Esophagus (tissue), 2 donors: ENCODE measurements at regions not wholly inside any gene's neighbourhood (a gene's known extent, or its start where the extent isn't known, plus 50 kb on each side); places are given as distances from the start of the nearest gene placed in this dataset.

ENCODE experiments used
- H3K27ac ChIP-seq, 2 donors: one replicate each; pipeline ENCODE4 v1.5.1; 2013; ENCODE audit warnings: low read depth in 2 of 2, mild to moderate bottlenecking in 2 of 2, inconsistent platforms in 1 of 2, low read length in 1 of 2, moderate library complexity in 1 of 2
- H3K27me3 ChIP-seq, 2 donors: one replicate each; pipeline ENCODE4 v1.6.1; 2013; ENCODE audit warnings: low read length in 2 of 2, control low read depth in 1 of 2, mild to moderate bottlenecking in 1 of 2; ENCODE audit not compliant: insufficient read depth in 2 of 2, control insufficient read depth in 1 of 2
- H3K36me3 ChIP-seq, 2 donors: one replicate each; pipeline ENCODE4 v1.6.1; 2013; ENCODE audit warnings: low read length in 1 of 2; ENCODE audit not compliant: control insufficient read depth in 2 of 2, insufficient read depth in 2 of 2
- H3K4me1 ChIP-seq, 2 donors: one replicate each; pipeline ENCODE4 v1.6.1; 2013; ENCODE audit warnings: low read length in 1 of 2; ENCODE audit not compliant: control insufficient read depth in 2 of 2, insufficient read depth in 2 of 2
- H3K4me3 ChIP-seq, 2 donors: one replicate each; pipeline ENCODE4 v1.5.1; 2013; ENCODE audit warnings: low read length in 2 of 2, mild to moderate bottlenecking in 2 of 2, low read depth in 1 of 2, moderate library complexity in 1 of 2
- H3K9me3 ChIP-seq, 2 donors: one replicate each; pipeline ENCODE4 v1.6.1; 2013; ENCODE audit warnings: mild to moderate bottlenecking in 2 of 2, low read depth in 1 of 2, low read length in 1 of 2, moderate library complexity in 1 of 2; ENCODE audit not compliant: control insufficient read depth in 2 of 2, insufficient read depth in 1 of 2
- WGBS, 2 donors: extraction: QIAGEN DNeasy Blood & Tissue Kit; methylation state at CpG; one replicate each; pipeline ENCODE4 v1.1.7; 2013; 5-methylcytosine and 5-hydroxymethylcytosine counted together
- donor health status: healthy with polysubstance abuse.
- donor health status: Bipolar disorder and iron deficiency.

GRCh38 chr10:42969147-42969546 is 107.7 kb upstream of the RET start:
- Histone ChIP-seq H3K27ac (no peak overlapping the region), H3K4me3 (no peak overlapping the region), H3K27me3 (no peaks in the 10 kb centered on the region), H3K4me1 (no peaks in the 10 kb centered on the region), H3K36me3 (no peaks in the 10 kb centered on the region), H3K9me3 (no peaks in the 10 kb centered on the region)
- WGBS, 2 donors = 82 to 86% methylated on average over 3 of the region's 3 CpGs

GRCh38 chr10:42969909-42970308 is 107.0 kb upstream of the RET start:
- H3K4me3 ChIP-seq = no peak overlapping the region
- H3K9me3 ChIP-seq = no peaks in the 10 kb centered on the region
- H3K27me3 ChIP-seq = no peaks in the 10 kb centered on the region
- H3K36me3 ChIP-seq = no peaks in the 10 kb centered on the region
- 82 to 83% methylated on average over 6 of the region's 6 CpGs for WGBS, 2 donors
- no peak overlapping the region for H3K27ac ChIP-seq
- no peaks in the 10 kb centered on the region for H3K4me1 ChIP-seq

DNA sequence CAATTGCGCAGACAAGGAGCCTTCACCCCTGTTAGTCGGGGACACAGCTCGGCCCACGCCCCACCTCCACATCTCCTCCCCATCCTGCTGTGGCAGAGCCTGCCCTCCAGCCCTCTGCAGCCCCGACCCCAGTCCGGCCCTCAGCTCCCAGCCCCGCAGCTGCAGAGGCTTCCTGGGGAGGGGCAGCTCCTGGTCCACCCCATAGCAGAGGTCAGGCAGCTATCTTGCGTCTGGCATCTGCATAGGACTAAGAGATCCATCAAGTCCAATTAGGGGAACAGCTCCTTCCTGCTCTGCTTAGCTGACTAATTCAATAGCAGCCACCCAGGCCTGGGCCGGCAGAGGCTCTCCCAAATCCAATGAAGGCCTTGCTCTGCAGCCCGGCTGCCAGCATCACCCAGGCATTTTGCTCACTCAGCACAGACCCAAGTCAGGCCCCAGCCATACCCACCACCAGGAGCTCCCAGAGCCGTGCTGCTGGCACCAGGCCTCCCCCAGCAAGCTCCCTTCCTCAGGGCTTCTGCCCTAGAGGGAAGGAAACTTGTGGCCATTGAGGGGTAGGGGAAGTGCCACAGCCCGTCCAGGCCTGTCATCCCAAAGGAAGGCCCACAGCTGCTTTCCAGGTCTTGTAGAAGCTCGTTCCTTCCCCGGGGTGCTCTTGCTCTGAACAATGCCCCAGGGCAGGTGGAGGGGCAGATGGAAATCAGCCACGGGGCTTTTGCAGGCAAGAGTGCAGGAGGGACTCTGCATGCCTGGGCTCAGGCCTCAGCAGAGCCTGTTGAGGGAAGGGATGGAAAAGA is 106.2 kb upstream of the RET start:
- Histone ChIP-seq H3K36me3 (no peaks in the 10 kb centered on the region), H3K27me3 (no peaks in the 10 kb centered on the region), H3K9me3 (no peaks in the 10 kb centered on the region), H3K27ac (no peak overlapping the region), H3K4me1 (no peaks in the 10 kb centered on the region), H3K4me3 (no peak overlapping the region)
- WGBS, 2 donors = 70 to 71% methylated on average over 15 of the region's 15 CpGs

DNA sequence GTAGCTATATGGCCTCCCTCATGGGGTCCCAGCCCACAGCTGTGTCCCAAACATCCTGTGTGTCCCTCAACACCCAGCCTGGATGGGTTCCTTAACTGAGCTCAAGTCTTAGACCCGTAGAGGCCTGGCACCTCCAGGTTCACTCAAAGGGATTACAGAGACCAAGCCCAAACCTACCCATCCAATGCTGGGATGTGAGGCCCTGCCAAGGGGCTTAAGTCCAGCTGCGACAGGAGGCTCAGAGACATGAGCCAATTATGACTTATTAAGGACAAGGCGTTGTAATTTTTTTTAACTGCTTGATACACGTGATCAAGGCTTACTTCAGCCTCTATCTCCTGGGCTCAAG is 105.6 kb upstream of the RET start:
- Histone ChIP-seq H3K27ac (no peak overlapping the region), H3K9me3 (no peaks in the 10 kb centered on the region), H3K36me3 (no peaks in the 10 kb centered on the region), H3K27me3 (no peaks in the 10 kb centered on the region), H3K4me1 (no peaks in the 10 kb centered on the region), H3K4me3 (no peak overlapping the region)
- WGBS, 2 donors = 64% methylated on average over 4 of the region's 4 CpGs

- 70 to 74% methylated on average over 6 of the region's 6 CpGs for WGBS, 2 donors
- Histone ChIP-seq H3K4me3 (no peak overlapping the region), H3K27ac (no peak overlapping the region), H3K27me3 (no peaks in the 10 kb centered on the region), H3K36me3 (no peaks in the 10 kb centered on the region), H3K9me3 (no peaks in the 10 kb centered on the region), H3K4me1 (no peaks in the 10 kb centered on the region)
These were observed 103.9 kb upstream of the RET start for GRCh38 chr10:42972946-42973345.

DNA sequence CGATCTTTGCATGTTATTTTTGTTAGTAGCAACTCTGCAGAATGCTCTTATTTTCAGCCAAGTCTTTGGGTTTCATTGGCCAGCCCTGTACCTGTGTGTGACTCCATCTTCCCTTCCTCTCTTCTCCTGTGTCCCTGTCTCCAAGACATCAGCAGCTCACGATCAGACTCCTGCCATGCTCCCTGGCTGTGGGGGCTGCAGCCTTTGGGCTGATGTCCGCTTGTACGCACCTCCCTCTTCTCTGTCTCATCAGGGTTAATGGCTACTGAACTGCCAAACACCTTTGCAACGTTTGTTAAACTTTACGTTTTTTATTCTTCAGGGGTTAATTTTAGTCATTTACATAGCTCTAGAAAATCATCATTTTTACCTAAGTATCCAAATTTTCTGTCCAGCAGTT is 103.5 kb upstream of the RET start:
- no peaks in the 10 kb centered on the region for H3K27me3 ChIP-seq
- no peaks in the 10 kb centered on the region for H3K36me3 ChIP-seq
- H3K9me3 ChIP-seq = no peaks in the 10 kb centered on the region
- H3K4me3 ChIP-seq = no peak overlapping the region
- H3K27ac ChIP-seq = no peak overlapping the region
- no peaks in the 10 kb centered on the region for H3K4me1 ChIP-seq
- 79 to 83% methylated on average over 6 of the region's 6 CpGs for WGBS, 2 donors

GRCh38 chr10:42973870-42974692 is 102.8 kb upstream of the RET start:
- WGBS, 2 donors = 89 to 90% methylated on average over 9 of the region's 9 CpGs
- Histone ChIP-seq H3K36me3 (no peaks in the 10 kb centered on the region), H3K4me1 (no peaks in the 10 kb centered on the region), H3K9me3 (no peaks in the 10 kb centered on the region), H3K27me3 (no peaks in the 10 kb centered on the region), H3K4me3 (no peak overlapping the region), H3K27ac (no peak overlapping the region)

GRCh38 chr10:42974693-42975002 is 102.2 kb upstream of the RET start:
- Histone ChIP-seq H3K4me1 (no peaks in the 10 kb centered on the region), H3K27ac (no peak overlapping the region), H3K4me3 (no peak overlapping the region), H3K27me3 (no peaks in the 10 kb centered on the region), H3K9me3 (no peaks in the 10 kb centered on the region), H3K36me3 (no peaks in the 10 kb centered on the region)
- 77 to 80% methylated on average over 3 of the region's 3 CpGs for WGBS, 2 donors

DNA sequence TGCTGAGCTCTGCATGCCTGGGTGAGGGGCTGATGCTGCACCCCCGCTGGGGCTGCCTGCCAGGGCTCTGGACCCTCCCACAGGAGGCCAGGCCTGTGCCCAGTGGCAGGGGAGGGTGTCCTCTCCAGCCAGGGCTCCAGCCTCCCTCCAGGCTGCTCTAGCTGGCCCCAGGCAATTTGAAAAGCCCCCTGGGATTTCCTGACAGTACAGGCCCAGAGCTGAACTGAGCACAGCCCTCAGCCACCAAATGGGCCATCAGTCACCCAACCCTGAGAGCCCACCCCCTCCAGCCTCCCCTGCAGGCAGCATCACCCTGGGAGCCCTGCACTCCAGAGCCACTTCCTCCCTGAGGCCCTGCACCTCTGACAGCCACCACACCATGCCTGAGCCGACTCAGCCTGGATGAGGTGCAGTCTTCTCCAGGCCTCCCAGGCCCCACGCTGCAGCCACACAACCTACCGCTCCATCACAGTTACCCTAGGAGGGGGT is 101.8 kb upstream of the RET start:
- 76 to 84% methylated on average over 4 of the region's 4 CpGs for WGBS, 2 donors
- no peaks in the 10 kb centered on the region for H3K27me3 ChIP-seq

More for the DNA sequence above, 101.8 kb upstream of the RET start:
- Histone ChIP-seq H3K4me1 (no peaks in the 10 kb centered on the region), H3K4me3 (no peak overlapping the region), H3K27ac (no peak overlapping the region), H3K36me3 (no peaks in the 10 kb centered on the region), H3K9me3 (no peaks in the 10 kb centered on the region)
